GM12875 (cell line): ENCODE measurements at regions not wholly inside any gene's neighbourhood (a gene's known extent, or its start where the extent isn't known, plus 50 kb on each side); places are given as distances from the start of the nearest gene placed in this dataset.

Experiments
- H3K4me3 ChIP-seq: one replicate; pipeline ENCODE4 v1.5.1; 2011; ENCODE audit warnings: low read depth, low read length, control low read depth
- TF ChIP-seq, protein P1 (sequence below): IDR thresholded peaks from 2 replicates; pipeline ENCODE4 v1.5.1; 2011; ENCODE audit warnings: low read depth, mild to moderate bottlenecking, control low read depth, inconsistent platforms, low read length, moderate library complexity, borderline replicate concordance; ENCODE audit not compliant: insufficient read depth

DNA sequence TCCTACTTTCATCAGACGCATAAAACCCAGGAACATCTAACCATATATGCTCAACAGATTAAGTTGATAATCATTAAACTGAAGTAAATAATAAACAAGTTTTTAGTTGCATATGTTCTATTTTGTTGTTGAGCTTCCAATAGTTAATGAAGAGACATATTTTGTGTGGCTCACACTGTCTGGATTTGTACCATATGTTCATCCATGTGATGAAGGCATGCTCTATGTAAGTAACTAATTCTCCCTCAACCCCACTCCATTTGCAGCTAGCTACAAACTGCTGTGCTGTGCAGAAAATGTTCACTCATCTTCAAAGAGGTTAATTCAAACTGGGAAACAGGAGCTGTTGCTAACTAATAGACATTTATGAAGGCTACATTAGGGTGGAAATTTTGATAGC lies 589.7 kb upstream of the LRRC4C start:
- TF ChIP-seq, protein P1, sequence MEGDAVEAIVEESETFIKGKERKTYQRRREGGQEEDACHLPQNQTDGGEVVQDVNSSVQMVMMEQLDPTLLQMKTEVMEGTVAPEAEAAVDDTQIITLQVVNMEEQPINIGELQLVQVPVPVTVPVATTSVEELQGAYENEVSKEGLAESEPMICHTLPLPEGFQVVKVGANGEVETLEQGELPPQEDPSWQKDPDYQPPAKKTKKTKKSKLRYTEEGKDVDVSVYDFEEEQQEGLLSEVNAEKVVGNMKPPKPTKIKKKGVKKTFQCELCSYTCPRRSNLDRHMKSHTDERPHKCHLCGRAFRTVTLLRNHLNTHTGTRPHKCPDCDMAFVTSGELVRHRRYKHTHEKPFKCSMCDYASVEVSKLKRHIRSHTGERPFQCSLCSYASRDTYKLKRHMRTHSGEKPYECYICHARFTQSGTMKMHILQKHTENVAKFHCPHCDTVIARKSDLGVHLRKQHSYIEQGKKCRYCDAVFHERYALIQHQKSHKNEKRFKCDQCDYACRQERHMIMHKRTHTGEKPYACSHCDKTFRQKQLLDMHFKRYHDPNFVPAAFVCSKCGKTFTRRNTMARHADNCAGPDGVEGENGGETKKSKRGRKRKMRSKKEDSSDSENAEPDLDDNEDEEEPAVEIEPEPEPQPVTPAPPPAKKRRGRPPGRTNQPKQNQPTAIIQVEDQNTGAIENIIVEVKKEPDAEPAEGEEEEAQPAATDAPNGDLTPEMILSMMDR, result no peak
- no peak overlapping the region for H3K4me3 ChIP-seq

- no peak overlapping the region for H3K4me3 ChIP-seq
- TF ChIP-seq, protein P1, result no peak
Observed at GRCh38 chr11:42049650-42050049, 590.2 kb upstream of the LRRC4C start.

DNA sequence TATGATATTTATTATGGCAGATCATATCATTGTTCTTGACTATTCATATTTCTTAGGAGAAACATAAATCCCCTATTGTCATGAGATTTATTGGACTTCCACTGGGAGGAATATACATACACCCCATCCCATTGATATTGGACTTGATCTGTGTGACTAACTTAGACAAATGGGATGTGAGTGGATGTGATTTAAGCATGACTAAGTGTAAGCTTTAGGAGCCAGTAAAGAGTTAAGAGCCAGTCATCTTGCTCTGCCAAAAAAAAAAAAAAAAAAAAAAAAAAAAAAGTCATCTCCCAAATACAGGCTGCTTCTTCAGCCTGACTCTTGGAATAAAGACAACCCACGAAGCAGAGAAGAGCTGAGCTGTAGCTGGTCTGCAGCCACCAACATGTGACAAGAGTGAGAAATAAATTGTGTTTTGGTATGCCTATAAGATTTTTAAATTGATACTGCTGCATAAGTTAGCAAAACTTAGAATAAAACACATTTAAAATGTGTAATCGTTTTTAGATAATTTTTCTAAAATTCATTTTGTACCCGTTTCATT lies 595.0 kb upstream of the LRRC4C start:
- TF ChIP-seq, protein P1, result no peak
- no peak overlapping the region for H3K4me3 ChIP-seq

- TF ChIP-seq, protein P1, result no peak
- H3K4me3 ChIP-seq, result no peak overlapping the region
Observed at GRCh38 chr11:42055606-42056005, 596.2 kb upstream of the LRRC4C start.

DNA sequence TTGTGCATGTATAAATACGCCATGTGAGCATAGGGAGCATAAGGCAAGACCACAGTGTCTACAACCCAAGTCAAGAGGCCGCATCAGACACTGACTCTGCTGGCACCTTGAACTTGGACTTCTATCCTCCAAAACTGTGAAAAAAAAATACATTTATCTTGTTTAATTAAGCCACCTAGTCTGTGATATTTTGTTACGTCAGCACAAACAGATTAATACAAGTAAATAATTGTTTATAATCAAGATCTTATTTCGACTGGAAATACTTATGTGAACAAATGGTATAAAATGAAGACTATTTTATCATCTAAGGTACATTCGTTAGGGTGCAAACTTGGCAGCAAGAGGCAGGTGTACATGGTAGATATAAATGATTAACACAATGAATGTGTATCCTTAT lies 599.3 kb upstream of the LRRC4C start:
- H3K4me3 ChIP-seq, result no peak overlapping the region
- TF ChIP-seq, protein P1, result no peak

DNA sequence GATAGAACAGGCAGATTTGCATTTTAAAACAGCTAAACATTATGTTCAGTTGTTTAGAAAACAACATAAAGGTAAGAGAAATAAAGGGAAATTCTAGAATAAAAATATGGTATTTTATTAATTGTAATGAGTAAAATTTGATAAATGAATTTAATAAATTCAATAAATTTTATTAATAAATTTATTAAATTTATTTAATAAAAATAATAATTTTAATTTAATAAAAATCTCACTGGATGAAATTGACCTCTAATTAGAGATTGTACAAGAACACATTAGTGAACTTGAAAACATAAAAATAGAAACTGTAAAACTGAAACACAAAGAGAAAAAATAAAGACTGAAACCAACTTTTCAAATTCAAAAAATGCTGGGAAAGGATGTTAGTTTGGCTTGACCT lies 605.7 kb upstream of the LRRC4C start:
- TF ChIP-seq, protein P1, result no peak
- H3K4me3 ChIP-seq, result no peak overlapping the region

GRCh38 chr11:42066113-42066512 lies 606.7 kb upstream of the LRRC4C start:
- TF ChIP-seq, protein P1, result no peak
- no peak overlapping the region for H3K4me3 ChIP-seq
